ENCODE measurements at regions not wholly inside any gene's neighbourhood (a gene's known extent, or its start where the extent isn't known, plus 50 kb on each side); places are given as distances from the start of the nearest gene placed in this dataset.

DNA sequence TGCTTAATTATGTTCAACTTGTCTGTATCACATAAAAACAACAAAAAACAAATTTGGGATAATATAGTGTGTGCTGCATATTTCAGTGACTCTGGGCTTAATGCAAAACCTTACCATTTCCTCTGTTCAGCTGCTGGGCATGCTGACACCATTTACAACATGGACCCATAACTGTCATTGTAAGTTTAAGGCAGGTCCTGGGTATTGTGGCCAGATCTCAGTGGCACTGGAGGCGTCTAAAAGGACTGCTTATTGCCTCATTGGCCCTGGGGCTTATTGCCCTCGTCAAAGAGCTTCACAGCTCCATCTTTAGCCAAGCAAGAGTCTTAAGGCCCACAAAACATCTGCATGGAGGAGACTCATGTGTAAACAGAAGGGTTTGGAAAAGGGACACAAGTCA is 390.2 kb downstream of the NR2F2 start:
- DNase-seq (ENCODE audit: low read depth): no peak
- TF ChIP-seq, protein P1, sequence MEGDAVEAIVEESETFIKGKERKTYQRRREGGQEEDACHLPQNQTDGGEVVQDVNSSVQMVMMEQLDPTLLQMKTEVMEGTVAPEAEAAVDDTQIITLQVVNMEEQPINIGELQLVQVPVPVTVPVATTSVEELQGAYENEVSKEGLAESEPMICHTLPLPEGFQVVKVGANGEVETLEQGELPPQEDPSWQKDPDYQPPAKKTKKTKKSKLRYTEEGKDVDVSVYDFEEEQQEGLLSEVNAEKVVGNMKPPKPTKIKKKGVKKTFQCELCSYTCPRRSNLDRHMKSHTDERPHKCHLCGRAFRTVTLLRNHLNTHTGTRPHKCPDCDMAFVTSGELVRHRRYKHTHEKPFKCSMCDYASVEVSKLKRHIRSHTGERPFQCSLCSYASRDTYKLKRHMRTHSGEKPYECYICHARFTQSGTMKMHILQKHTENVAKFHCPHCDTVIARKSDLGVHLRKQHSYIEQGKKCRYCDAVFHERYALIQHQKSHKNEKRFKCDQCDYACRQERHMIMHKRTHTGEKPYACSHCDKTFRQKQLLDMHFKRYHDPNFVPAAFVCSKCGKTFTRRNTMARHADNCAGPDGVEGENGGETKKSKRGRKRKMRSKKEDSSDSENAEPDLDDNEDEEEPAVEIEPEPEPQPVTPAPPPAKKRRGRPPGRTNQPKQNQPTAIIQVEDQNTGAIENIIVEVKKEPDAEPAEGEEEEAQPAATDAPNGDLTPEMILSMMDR (IDR thresholded peaks at IDR 0.05; ENCODE audit: low read length, missing control alignments): no peak
- no peak overlapping the region for H3K4me3 ChIP-seq (replicated peaks; ENCODE audit: low read depth, low read length)

DNA sequence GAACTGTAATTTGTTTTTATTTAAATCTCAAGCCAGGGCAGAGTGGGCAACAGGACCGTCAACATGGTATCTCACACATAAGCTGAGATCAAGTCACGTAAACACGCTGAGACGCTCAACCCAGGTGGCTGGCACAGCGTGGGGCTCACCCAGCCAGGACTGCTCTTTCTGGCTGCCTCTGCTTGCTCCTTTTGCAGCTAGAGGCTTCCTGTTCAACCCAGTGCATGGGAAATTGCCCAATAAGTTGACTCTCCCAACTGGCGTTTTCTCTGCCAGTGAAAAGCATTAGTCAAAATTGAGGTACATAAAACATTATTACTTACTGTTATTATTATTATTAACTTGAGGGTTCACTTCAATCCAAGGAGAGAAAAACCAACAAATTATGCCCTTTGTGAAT is 398.1 kb downstream of the NR2F2 start:
- TF ChIP-seq, protein P1 (IDR thresholded peaks at IDR 0.05; ENCODE audit: low read length, missing control alignments): no peak
- H3K4me3 ChIP-seq (replicated peaks; ENCODE audit: low read depth, low read length): no peak overlapping the region
- no peak for DNase-seq (ENCODE audit: low read depth)

DNA sequence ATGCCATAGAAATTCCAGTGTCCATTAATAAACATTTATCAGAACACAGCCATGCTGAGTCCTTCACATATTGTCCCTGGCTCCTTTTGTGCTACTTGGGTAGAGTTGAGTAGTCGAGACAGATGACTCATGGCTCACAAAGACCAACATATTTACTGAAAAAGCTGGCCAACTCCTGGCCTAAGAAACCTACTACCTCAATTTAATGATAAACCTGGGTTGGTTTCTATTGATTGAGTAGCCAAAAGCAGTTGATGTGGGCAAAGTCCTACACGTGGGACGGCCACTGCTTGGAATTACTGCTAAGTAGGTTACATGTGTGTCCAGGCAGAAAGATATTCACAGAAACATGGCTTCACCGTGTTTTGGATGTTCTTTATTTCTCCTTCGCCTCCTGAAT is 402.2 kb downstream of the NR2F2 start:
- H3K4me3 ChIP-seq (replicated peaks; ENCODE audit: low read depth, low read length): no peak overlapping the region
- DNase-seq (ENCODE audit: low read depth): no peak
- TF ChIP-seq, protein P1 (IDR thresholded peaks at IDR 0.05; ENCODE audit: low read length, missing control alignments): no peak

DNA sequence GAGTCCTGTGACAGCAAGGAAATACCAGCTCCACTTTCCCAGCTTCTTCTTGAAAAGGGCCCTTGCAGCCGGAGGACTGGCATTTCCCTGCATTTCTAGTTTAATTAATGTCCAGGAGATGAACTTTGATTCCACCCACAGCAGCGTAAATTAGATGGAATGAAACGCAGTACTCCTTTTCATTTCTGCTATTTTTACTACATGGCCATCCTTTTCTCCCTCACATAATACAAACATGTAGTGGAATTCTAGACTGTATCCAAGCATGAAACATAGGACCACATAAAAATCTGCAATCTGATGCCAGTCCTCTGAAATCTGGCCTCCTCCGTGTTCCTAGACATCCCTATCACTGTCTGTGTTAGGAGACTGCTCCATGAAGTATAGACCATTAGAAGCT is 403.2 kb downstream of the NR2F2 start:
- H3K4me3 ChIP-seq (replicated peaks; ENCODE audit: low read depth, low read length): no peak overlapping the region
- TF ChIP-seq, protein P1 (IDR thresholded peaks at IDR 0.05; ENCODE audit: low read length, missing control alignments): no peak
- no peak for DNase-seq (ENCODE audit: low read depth)

DNA sequence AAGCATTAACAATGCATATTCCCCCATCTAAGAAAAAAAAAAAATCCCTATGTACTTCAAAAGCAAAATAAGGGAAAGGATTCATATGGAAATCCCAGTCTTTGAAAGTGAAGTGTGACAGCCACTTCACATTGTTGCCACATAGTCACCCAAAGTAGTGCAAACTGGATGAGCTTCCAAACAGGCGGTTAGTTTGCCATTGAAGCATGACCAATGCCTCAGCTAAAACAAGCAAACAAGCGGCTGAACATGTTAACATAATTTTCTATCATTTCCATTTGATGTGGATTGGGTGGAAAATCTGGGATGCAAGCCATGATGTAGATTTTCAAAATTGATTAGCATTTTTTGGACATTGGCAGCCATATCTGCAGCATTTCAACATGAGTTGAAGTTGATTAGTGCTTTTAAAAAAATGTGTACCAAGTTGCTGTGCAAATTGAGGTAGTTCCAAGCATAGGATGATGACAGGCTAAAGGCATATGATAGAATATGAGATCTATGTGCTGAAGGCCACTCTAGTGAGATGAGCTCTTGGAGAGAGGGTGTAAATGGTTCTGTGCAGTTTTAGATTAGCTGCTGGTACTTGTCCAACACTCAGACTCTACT is 405.2 kb downstream of the NR2F2 start:
- DNase-seq (ENCODE audit: low read depth): no peak
- H3K4me3 ChIP-seq (replicated peaks; ENCODE audit: low read depth, low read length): no peak overlapping the region
- TF ChIP-seq, protein P1 (IDR thresholded peaks at IDR 0.05; ENCODE audit: low read length, missing control alignments): no peak

DNA sequence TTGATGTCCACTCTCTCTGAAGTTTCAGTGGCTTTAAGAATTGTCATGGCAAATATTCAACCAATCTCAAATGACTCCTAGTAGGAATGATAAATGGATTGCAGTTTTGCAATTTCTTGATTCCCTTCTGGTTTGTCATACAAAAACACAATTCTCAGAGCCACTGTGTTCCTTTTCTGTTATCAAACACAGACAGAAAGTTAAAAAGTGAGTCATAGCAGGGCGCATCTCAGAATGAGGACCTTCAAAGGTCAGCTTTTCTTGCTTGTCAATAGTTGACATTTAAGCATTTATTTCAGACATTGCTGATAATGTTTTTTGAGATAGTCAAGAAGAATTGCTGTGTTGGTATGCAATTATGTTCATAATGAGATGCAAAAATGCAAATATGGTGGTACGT is 405.9 kb downstream of the NR2F2 start:
- peak; percentile 13 for DNase-seq (ENCODE audit: low read depth)
- H3K4me3 ChIP-seq (replicated peaks; ENCODE audit: low read depth, low read length): no peak overlapping the region
- TF ChIP-seq, protein P1 (IDR thresholded peaks at IDR 0.05; ENCODE audit: low read length, missing control alignments): no peak

DNA sequence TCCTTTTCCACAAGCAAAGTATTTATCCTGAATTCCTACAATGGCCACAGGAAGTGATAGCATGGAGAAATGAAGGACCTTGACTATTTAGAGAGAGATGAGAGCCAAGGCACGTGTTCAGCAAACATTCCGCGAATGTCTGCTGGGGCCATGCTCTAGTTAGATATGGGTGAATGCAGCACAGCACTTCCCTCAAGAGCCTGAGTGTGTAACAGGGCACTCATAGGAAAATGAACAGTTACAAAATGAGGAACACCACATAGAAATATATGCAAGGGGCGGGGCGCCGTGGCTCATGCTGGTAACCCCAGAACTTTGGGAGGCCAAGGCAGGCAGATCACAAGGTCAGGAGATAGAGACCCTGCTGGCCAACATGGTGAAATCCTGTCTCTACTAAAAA is 406.9 kb downstream of the NR2F2 start:
- DNase-seq (ENCODE audit: low read depth): no peak
- TF ChIP-seq, protein P1 (IDR thresholded peaks at IDR 0.05; ENCODE audit: low read length, missing control alignments): no peak
- no peak overlapping the region for H3K4me3 ChIP-seq (replicated peaks; ENCODE audit: low read depth, low read length)

Measured in fibroblast of pulmonary artery (primary cell).